DOHH2 (cell line): ENCODE measurements at regions not wholly inside any gene's neighbourhood (a gene's known extent, or its start where the extent isn't known, plus 50 kb on each side); places are given as distances from the start of the nearest gene placed in this dataset.

Experiments
- EZH2phosphoT487 ChIP-seq: fragments of 200-600 bp; sonication (generic); IDR thresholded peaks from 2 replicates; pipeline ENCODE4 v1.6.1; 2017; ENCODE audit warnings: borderline replicate concordance, mild to moderate bottlenecking, antibody characterized with exemption, low read length, moderate library complexity, mixed read lengths
- TF ChIP-seq, protein P1 (sequence below): fragments of 200-600 bp; sonication (generic); IDR thresholded peaks from one replicate; pipeline ENCODE4 v1.5.1; 2014; ENCODE audit warnings: antibody characterized with exemption, mild to moderate bottlenecking, low read depth, low read length; ENCODE audit not compliant: poor library complexity, severe bottlenecking

DNA sequence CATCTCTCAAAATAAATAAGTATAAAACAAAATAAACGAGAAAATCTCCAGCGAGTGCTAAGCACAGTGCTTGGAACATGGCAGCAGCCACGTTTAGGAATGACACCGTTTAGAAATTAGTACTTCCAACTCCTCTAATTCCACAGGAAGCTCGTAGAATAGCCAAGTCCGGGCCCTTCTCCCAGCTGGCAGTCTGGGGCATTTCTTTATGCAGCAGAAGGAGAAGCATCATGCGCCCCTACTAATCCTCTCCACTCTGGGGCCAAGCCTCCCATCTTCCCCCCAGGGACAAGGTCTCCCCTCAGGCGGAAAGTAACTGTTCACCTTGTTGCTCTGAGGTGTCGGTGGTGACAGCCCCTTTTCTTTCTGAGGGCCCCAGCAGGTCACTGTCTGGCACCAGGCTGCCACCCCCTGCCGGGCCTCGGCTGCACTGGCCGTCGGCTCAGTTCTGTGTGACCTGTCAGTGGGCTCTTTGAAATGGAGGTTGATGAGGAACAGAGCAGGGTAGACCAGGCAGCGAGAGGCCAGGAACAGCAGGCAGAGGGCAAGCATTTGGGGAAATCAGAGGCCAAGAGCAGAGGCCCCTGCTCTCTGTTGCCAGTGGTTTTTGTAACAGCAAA, 113.5 kb upstream of the WWC1 start:
- TF ChIP-seq, protein P1, sequence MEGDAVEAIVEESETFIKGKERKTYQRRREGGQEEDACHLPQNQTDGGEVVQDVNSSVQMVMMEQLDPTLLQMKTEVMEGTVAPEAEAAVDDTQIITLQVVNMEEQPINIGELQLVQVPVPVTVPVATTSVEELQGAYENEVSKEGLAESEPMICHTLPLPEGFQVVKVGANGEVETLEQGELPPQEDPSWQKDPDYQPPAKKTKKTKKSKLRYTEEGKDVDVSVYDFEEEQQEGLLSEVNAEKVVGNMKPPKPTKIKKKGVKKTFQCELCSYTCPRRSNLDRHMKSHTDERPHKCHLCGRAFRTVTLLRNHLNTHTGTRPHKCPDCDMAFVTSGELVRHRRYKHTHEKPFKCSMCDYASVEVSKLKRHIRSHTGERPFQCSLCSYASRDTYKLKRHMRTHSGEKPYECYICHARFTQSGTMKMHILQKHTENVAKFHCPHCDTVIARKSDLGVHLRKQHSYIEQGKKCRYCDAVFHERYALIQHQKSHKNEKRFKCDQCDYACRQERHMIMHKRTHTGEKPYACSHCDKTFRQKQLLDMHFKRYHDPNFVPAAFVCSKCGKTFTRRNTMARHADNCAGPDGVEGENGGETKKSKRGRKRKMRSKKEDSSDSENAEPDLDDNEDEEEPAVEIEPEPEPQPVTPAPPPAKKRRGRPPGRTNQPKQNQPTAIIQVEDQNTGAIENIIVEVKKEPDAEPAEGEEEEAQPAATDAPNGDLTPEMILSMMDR: no peak
- TF ChIP-seq EZH2phosphoT487: no peak
